Choroid plexus epithelial cell (primary cell): ENCODE measurements at regions not wholly inside any gene's neighbourhood (a gene's known extent, or its start where the extent isn't known, plus 50 kb on each side); places are given as distances from the start of the nearest gene placed in this dataset.

ENCODE experiments used
- DNase-seq: peaks from one replicate; pipeline ENCODE4 v3.0.0-alpha.2; 2010; ENCODE audit warnings: low read depth
- H3K4me3 ChIP-seq: 2 replicates; pipeline ENCODE4 v1.5.1; 2011; ENCODE audit warnings: low read depth, mild to moderate bottlenecking, control low read depth, low read length, moderate library complexity
- CTCF ChIP-seq: conservative IDR thresholded peaks from 2 replicates; pipeline ENCODE4 v1.5.1; 2011; ENCODE audit warnings: low read depth, mild to moderate bottlenecking, control low read depth, inconsistent platforms, low read length, moderate library complexity

GRCh38 chr16:75908331-75909117, 182.2 kb upstream of the CPHXL start:
- TF ChIP-seq CTCF: no peak
- H3K4me3 ChIP-seq: no peak overlapping the region
- no peak for DNase-seq

- no peak for DNase-seq
- TF ChIP-seq CTCF: no peak
- no peak overlapping the region for H3K4me3 ChIP-seq
These were observed 183.5 kb upstream of the CPHXL start for GRCh38 chr16:75909746-75910145.

GRCh38 chr16:75911896-75912295, 185.6 kb upstream of the CPHXL start:
- TF ChIP-seq CTCF: no peak
- no peak for DNase-seq
- no peak overlapping the region for H3K4me3 ChIP-seq

- no peak overlapping the region for H3K4me3 ChIP-seq
- DNase-seq: no peak
- no peak for TF ChIP-seq CTCF
These were observed 187.7 kb upstream of the CPHXL start for GRCh38 chr16:75913958-75914357.

- H3K4me3 ChIP-seq: no peak overlapping the region
- TF ChIP-seq CTCF: no peak
- DNase-seq: no peak
These were observed 190.2 kb upstream of the CPHXL start for GRCh38 chr16:75916451-75916850.

- no peak overlapping the region for H3K4me3 ChIP-seq
- DNase-seq: no peak
- TF ChIP-seq CTCF: no peak
These were observed 191.8 kb upstream of the CPHXL start for GRCh38 chr16:75918109-75918508.

- TF ChIP-seq CTCF: no peak
- DNase-seq: peak; percentile 10
These were observed 193.4 kb upstream of the CPHXL start for GRCh38 chr16:75919664-75920063.

More at GRCh38 chr16:75919664-75920063, 193.4 kb upstream of the CPHXL start:
- no peak overlapping the region for H3K4me3 ChIP-seq
